ENCODE measurements at regions not wholly inside any gene's neighbourhood (a gene's known extent, or its start where the extent isn't known, plus 50 kb on each side); places are given as distances from the start of the nearest gene placed in this dataset.

DNA sequence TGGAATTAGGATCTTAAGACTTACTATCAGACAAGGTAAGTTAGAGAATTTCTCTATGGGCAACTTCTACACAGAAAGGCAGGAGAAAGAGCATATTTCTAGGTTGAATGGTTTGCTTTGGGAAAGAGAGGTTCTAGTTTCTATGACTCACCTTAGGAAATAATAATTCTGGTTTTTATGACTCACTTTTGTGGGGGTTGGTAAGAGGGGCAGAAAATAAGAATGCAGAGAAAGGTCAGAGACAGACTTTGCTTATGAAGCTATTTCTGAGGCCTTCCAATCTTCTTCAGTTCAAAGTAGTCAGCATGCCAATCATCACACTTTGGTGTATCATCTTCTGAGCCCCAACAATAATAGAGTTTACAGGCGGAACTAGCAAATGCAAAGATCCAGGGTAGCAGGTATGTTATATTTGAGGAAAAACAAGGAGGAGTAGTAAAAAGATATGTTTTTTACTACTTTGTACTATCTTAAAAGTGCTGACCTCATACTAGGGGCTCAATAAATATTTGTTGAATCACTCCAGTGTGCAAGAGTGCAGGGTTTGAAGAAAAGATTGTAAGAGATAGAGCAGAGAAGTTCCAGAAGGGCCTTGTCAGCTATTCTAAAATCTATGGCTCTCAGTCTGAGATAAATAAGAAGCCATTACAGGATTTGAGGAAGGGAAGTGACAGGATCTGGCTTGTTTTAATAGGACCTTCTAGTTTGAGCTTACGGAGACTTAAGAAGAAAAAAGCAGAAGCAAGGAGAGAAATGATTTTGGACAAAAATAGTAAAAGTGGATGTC, 56.7 kb upstream of the LRFN5 start:
- Mint-ChIP-seq H3K9me3 (no peaks in the 10 kb centered on the region), H3K27ac (no peak overlapping the region), H3K4me1 (no peaks in the 10 kb centered on the region), H3K4me3 (no peak overlapping the region), H3K27me3 (ENCODE audit: insufficient read depth) (no peaks in the 10 kb centered on the region), H3K36me3 (ENCODE audit: low read depth) (no peaks in the 10 kb centered on the region)
- no peak overlapping the region for H3K27ac ChIP-seq (ENCODE audit: low read depth, low read length)
- no peak overlapping the region for H3K4me3 ChIP-seq (ENCODE audit: low read length)
- no peaks in the 10 kb centered on the region for H3K36me3 ChIP-seq (ENCODE audit: control insufficient read depth, insufficient read depth, low read length)
- no peak overlapping the region for H3K9ac ChIP-seq (ENCODE audit: extremely low read depth, low read length, poor library complexity, severe bottlenecking)
- no peaks in the 10 kb centered on the region for H3K27me3 ChIP-seq (ENCODE audit: control insufficient read depth, insufficient read depth, low read length, poor library complexity, severe bottlenecking)
- 86 to 92% methylated on average over 2 of the region's 2 CpGs for whole genome bisulfite sequencing, 2 experiments (ENCODE audit: insufficient coverage in 1 of 2, insufficient read length in 1 of 2)
- no peaks in the 10 kb centered on the region for H3K4me1 ChIP-seq (ENCODE audit: control insufficient read depth, insufficient read depth, low read length)
- DNase-seq = no peak
- TF ChIP-seq, protein P1, sequence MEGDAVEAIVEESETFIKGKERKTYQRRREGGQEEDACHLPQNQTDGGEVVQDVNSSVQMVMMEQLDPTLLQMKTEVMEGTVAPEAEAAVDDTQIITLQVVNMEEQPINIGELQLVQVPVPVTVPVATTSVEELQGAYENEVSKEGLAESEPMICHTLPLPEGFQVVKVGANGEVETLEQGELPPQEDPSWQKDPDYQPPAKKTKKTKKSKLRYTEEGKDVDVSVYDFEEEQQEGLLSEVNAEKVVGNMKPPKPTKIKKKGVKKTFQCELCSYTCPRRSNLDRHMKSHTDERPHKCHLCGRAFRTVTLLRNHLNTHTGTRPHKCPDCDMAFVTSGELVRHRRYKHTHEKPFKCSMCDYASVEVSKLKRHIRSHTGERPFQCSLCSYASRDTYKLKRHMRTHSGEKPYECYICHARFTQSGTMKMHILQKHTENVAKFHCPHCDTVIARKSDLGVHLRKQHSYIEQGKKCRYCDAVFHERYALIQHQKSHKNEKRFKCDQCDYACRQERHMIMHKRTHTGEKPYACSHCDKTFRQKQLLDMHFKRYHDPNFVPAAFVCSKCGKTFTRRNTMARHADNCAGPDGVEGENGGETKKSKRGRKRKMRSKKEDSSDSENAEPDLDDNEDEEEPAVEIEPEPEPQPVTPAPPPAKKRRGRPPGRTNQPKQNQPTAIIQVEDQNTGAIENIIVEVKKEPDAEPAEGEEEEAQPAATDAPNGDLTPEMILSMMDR (conservative IDR thresholded peaks at IDR 0.05) = no peak
- H3K9me3 ChIP-seq (ENCODE audit: control insufficient read depth, low read length) = no peaks in the 10 kb centered on the region

DNA sequence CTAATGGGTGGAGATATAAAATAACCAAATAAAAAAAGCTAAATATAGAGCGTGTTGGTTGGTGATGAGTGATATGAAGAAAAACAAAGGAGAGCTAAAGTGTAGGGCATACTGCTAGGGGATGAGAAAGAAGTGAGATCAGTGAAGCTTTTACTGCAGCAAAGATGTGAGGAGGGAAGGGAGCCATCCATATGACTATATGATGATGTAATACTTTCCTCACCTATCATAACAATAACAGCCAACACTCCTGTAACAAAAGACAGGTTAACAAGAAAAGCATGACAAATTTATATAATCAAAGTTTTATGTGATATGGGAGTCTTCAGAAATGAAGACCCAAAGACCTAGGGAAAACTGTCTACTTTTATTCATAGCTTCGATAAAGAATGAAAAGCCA, 57.4 kb upstream of the LRFN5 start:
- no peaks in the 10 kb centered on the region for H3K4me1 Mint-ChIP-seq
- Histone ChIP-seq H3K4me1 (ENCODE audit: control insufficient read depth, insufficient read depth, low read length) (no peaks in the 10 kb centered on the region), H3K9me3 (ENCODE audit: control insufficient read depth, low read length) (no peaks in the 10 kb centered on the region), H3K4me3 (ENCODE audit: low read length) (no peak overlapping the region), H3K36me3 (ENCODE audit: control insufficient read depth, insufficient read depth, low read length) (no peaks in the 10 kb centered on the region), H3K9ac (ENCODE audit: extremely low read depth, low read length, poor library complexity, severe bottlenecking) (no peak overlapping the region), H3K27ac (ENCODE audit: low read depth, low read length) (no peak overlapping the region), H3K27me3 (ENCODE audit: control insufficient read depth, insufficient read depth, low read length, poor library complexity, severe bottlenecking) (no peaks in the 10 kb centered on the region)
- DNase-seq = no peak
- no peaks in the 10 kb centered on the region for H3K27me3 Mint-ChIP-seq (ENCODE audit: insufficient read depth)
- H3K36me3 Mint-ChIP-seq (ENCODE audit: low read depth) = no peaks in the 10 kb centered on the region
- no peak overlapping the region for H3K27ac Mint-ChIP-seq
- H3K4me3 Mint-ChIP-seq = no peak overlapping the region
- TF ChIP-seq, protein P1 (conservative IDR thresholded peaks at IDR 0.05) = no peak
- H3K9me3 Mint-ChIP-seq = no peaks in the 10 kb centered on the region
- WGBS, 2 experiments (ENCODE audit: insufficient coverage in 1 of 2, insufficient read length in 1 of 2) = 88 to 100% methylated on average over 2 of the region's 2 CpGs

DNA sequence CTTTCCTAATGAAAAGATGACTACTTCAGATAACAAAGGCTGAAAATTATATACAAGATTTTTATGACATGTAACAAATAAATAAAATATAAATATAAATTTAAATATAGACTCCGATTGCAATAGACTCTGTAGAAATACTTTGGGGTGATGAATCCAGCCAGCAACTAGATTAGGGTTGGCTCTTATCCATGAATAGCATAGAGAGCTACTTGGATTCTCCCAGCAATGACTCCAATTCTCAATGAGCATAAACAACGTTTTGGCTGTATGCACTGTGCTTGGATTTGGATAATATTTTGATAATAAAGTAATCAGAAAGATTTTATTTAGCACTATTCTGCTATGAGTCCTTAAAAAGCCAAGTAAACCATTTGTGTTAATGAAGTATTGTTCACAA, 58.0 kb upstream of the LRFN5 start:
- Histone ChIP-seq H3K4me1 (ENCODE audit: control insufficient read depth, insufficient read depth, low read length) (no peaks in the 10 kb centered on the region), H3K36me3 (ENCODE audit: control insufficient read depth, insufficient read depth, low read length) (no peaks in the 10 kb centered on the region), H3K4me3 (ENCODE audit: low read length) (no peak overlapping the region), H3K9me3 (ENCODE audit: control insufficient read depth, low read length) (no peaks in the 10 kb centered on the region), H3K27me3 (ENCODE audit: control insufficient read depth, insufficient read depth, low read length, poor library complexity, severe bottlenecking) (no peaks in the 10 kb centered on the region), H3K27ac (ENCODE audit: low read depth, low read length) (no peak overlapping the region), H3K9ac (ENCODE audit: extremely low read depth, low read length, poor library complexity, severe bottlenecking) (no peak overlapping the region)
- Mint-ChIP-seq H3K9me3 (no peaks in the 10 kb centered on the region), H3K27me3 (ENCODE audit: insufficient read depth) (no peaks in the 10 kb centered on the region), H3K4me3 (no peak overlapping the region), H3K27ac (no peak overlapping the region), H3K36me3 (ENCODE audit: low read depth) (no peaks in the 10 kb centered on the region), H3K4me1 (no peaks in the 10 kb centered on the region)
- no peak for DNase-seq
- 89% methylated on average over 2 of the region's 2 CpGs; no CpG with 5 or more reads in 1 of the 2 experiments for WGBS, 2 experiments (ENCODE audit: insufficient coverage in 1 of 2, insufficient read length in 1 of 2)
- TF ChIP-seq, protein P1 (conservative IDR thresholded peaks at IDR 0.05) = no peak
